Fibroblast of lung (primary cell): ENCODE measurements at regions not wholly inside any gene's neighbourhood (a gene's known extent, or its start where the extent isn't known, plus 50 kb on each side); places are given as distances from the start of the nearest gene placed in this dataset.

Experiments
- DNase-seq, 2 donors: peaks; one replicate each; pipeline versions ENCODE4 v3.0.0 to v3.0.0-alpha.2; 2010; ENCODE audit warnings: low read depth in 2 of 2
- H2AFZ ChIP-seq: 2 replicates; pipeline ENCODE4 v1.5.1; 2012; ENCODE audit warnings: low read length, control low read depth, inconsistent platforms
- H3K27ac ChIP-seq: 2 replicates; pipeline ENCODE4 v1.5.1; 2011; ENCODE audit warnings: low read length, control low read depth; ENCODE audit not compliant: insufficient read depth
- H3K27me3 ChIP-seq: 2 replicates; pipeline ENCODE4 v1.5.1; 2011; ENCODE audit warnings: mild to moderate bottlenecking, low read length; ENCODE audit not compliant: control insufficient read depth, insufficient read depth
- H3K36me3 ChIP-seq: 2 replicates; pipeline ENCODE4 v1.5.1; 2011; ENCODE audit warnings: low read length; ENCODE audit not compliant: control insufficient read depth, insufficient read depth
- H3K4me1 ChIP-seq: 2 replicates; pipeline ENCODE4 v1.5.1; 2011; ENCODE audit warnings: low read length; ENCODE audit not compliant: control insufficient read depth, insufficient read depth; ENCODE audit errors: extremely low read depth
- H3K4me2 ChIP-seq: 2 replicates; pipeline ENCODE4 v1.5.1; 2011; ENCODE audit warnings: low read length, control low read depth; ENCODE audit not compliant: insufficient read depth; ENCODE audit errors: extremely low read depth
- H3K4me3 ChIP-seq, 4 experiments: fragments of 200-600 bp in 1 of 4; sonication (generic) in 1 of 4; replicated peaks in 1 of 4; 2 replicates each; pipeline ENCODE4 v1.5.1; 2011 to 2016; ENCODE audit warnings: low read length in 4 of 4, low read depth in 3 of 4, mild to moderate bottlenecking in 3 of 4, control low read depth in 2 of 4, inconsistent platforms in 1 of 4, mixed read lengths in 1 of 4; ENCODE audit not compliant: insufficient read depth in 1 of 4; ENCODE audit errors: control extremely low read depth in 1 of 4
- H3K79me2 ChIP-seq: 2 replicates; pipeline ENCODE4 v1.5.1; 2012; ENCODE audit warnings: mild to moderate bottlenecking, low read length, inconsistent platforms; ENCODE audit not compliant: control insufficient read depth, insufficient read depth
- H3K9ac ChIP-seq: 2 replicates; pipeline ENCODE4 v1.5.1; 2011; ENCODE audit warnings: mild to moderate bottlenecking, low read length, control low read depth; ENCODE audit not compliant: insufficient read depth
- H3K9me3 ChIP-seq: 2 replicates; pipeline ENCODE4 v1.5.1; 2012; ENCODE audit warnings: low read depth, low read length; ENCODE audit not compliant: control insufficient read depth, insufficient read depth
- H4K20me1 ChIP-seq: 2 replicates; pipeline ENCODE4 v1.5.1; 2011; ENCODE audit warnings: low read length; ENCODE audit not compliant: control insufficient read depth, insufficient read depth; ENCODE audit errors: extremely low read depth
- EZH2 ChIP-seq: IDR thresholded peaks from 2 replicates; pipeline ENCODE4 v1.5.1; 2012; ENCODE audit warnings: low read length, control low read depth, mild to moderate bottlenecking; ENCODE audit errors: missing control alignments
- TF ChIP-seq, protein P1 (sequence below), 2 donors: IDR thresholded peaks in 1 of 2; conservative IDR thresholded peaks in 1 of 2; 1 replicate in 1 of 2; 2 replicates in 1 of 2; pipeline ENCODE4 v1.5.1; 2011 to 2012; ENCODE audit warnings: low read length in 2 of 2, control low read depth in 1 of 2, inconsistent platforms in 1 of 2, low read depth in 1 of 2, mild to moderate bottlenecking in 1 of 2

DNA sequence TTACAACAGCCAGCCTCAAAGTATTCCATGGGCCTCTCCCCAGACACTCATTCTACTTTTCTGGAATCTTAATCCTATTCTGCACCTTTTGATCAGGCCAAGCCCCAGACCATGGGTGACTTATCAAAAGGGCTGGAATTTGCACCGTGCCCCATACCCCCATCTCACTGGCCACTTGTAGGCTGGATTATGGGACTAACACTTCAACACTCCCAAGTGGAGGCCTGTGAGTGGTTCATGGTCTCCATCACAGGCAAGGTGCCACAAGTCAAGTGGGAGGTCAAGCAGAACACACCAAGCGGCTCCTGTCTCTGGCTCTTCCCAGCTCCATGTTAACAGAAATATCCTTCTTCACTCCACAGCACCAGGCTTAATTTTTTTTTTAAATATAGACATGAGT, 212.3 kb upstream of the HEY2 start:
- Histone ChIP-seq H2AFZ (no peak overlapping the region), H3K4me3 (no peak overlapping the region), H3K9me3 (no peaks in the 10 kb centered on the region), H3K4me2 (no peak overlapping the region), H3K27me3 (no peaks in the 10 kb centered on the region), H3K27ac (no peak overlapping the region), H3K4me1 (no peaks in the 10 kb centered on the region), H3K36me3 (no peaks in the 10 kb centered on the region), H3K9ac (no peak overlapping the region), H4K20me1 (no peaks in the 10 kb centered on the region), H3K79me2 (no peaks in the 10 kb centered on the region)
- no peak for DNase-seq
- no peak for TF ChIP-seq EZH2
- TF ChIP-seq, protein P1, sequence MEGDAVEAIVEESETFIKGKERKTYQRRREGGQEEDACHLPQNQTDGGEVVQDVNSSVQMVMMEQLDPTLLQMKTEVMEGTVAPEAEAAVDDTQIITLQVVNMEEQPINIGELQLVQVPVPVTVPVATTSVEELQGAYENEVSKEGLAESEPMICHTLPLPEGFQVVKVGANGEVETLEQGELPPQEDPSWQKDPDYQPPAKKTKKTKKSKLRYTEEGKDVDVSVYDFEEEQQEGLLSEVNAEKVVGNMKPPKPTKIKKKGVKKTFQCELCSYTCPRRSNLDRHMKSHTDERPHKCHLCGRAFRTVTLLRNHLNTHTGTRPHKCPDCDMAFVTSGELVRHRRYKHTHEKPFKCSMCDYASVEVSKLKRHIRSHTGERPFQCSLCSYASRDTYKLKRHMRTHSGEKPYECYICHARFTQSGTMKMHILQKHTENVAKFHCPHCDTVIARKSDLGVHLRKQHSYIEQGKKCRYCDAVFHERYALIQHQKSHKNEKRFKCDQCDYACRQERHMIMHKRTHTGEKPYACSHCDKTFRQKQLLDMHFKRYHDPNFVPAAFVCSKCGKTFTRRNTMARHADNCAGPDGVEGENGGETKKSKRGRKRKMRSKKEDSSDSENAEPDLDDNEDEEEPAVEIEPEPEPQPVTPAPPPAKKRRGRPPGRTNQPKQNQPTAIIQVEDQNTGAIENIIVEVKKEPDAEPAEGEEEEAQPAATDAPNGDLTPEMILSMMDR (conservative IDR thresholded peaks at IDR 0.05 in 1 of 2, IDR thresholded peaks at IDR 0.05 in 1 of 2; ENCODE audit: low read depth in 1 of 2, low read length in 2 of 2) = no peak

DNA sequence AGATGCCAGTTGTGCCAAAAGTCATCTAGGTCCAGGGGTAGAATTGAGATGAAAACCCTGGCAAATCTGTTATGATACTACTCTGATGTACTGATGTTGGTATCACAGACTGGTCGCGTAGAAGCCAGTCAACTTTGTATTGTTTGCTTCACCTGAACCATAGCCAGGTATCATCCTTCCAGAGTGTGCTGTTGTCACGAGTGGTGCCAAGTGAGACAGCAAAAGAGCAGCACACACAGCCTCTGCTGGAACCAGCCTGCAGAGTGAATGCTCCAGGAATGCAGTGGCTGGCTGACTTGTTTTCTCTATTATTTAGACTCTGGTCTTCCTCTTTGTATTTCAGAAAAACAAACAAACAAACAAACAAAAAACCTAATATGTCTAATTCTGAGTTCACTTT, 209.5 kb upstream of the HEY2 start:
- no peak overlapping the region for H3K27ac ChIP-seq
- H3K9me3 ChIP-seq = no peaks in the 10 kb centered on the region
- no peaks in the 10 kb centered on the region for H4K20me1 ChIP-seq
- no peak overlapping the region for H2AFZ ChIP-seq
- no peaks in the 10 kb centered on the region for H3K4me1 ChIP-seq
- DNase-seq = no peak
- no peak overlapping the region for H3K9ac ChIP-seq
- H3K4me2 ChIP-seq = no peak overlapping the region
- no peaks in the 10 kb centered on the region for H3K36me3 ChIP-seq
- TF ChIP-seq, protein P1 (conservative IDR thresholded peaks at IDR 0.05 in 1 of 2, IDR thresholded peaks at IDR 0.05 in 1 of 2; ENCODE audit: low read depth in 1 of 2, low read length in 2 of 2) = no peak
- no peak for TF ChIP-seq EZH2
- no peak overlapping the region for H3K4me3 ChIP-seq
- no peaks in the 10 kb centered on the region for H3K27me3 ChIP-seq
- no peaks in the 10 kb centered on the region for H3K79me2 ChIP-seq

DNA sequence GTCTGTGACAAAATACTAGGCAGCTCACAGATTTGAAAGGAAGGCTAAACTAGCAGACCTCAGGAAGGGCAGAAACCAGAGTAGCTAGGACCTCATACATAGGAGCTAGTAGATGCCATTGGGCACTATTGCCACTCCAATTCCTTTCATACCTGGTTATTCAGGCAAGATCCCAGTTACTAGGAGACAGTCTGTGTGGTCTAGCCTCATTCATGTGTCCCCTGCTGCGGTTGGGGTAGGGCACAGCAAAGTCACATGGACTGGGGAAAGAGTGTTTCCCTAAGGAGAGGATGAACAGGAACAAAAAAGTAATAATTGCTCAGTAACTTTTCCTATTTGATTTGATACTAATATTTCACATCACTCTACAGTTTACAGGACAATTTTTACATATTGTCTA, 204.6 kb upstream of the HEY2 start:
- no peaks in the 10 kb centered on the region for H3K79me2 ChIP-seq

More for the DNA sequence above, 204.6 kb upstream of the HEY2 start:
- no peak overlapping the region for H3K4me3 ChIP-seq
- no peaks in the 10 kb centered on the region for H3K9me3 ChIP-seq
- no peaks in the 10 kb centered on the region for H3K36me3 ChIP-seq
- no peaks in the 10 kb centered on the region for H4K20me1 ChIP-seq
- no peak overlapping the region for H3K4me2 ChIP-seq
- no peak for DNase-seq
- no peak for TF ChIP-seq EZH2
- TF ChIP-seq, protein P1 (conservative IDR thresholded peaks at IDR 0.05 in 1 of 2, IDR thresholded peaks at IDR 0.05 in 1 of 2; ENCODE audit: low read depth in 1 of 2, low read length in 2 of 2) = no peak
- H3K4me1 ChIP-seq = no peaks in the 10 kb centered on the region
- no peak overlapping the region for H3K27ac ChIP-seq
- no peak overlapping the region for H3K9ac ChIP-seq
- H2AFZ ChIP-seq = no peak overlapping the region
- H3K27me3 ChIP-seq = no peaks in the 10 kb centered on the region
